ENCODE measurements at regions not wholly inside any gene's neighbourhood (a gene's known extent, or its start where the extent isn't known, plus 50 kb on each side); places are given as distances from the start of the nearest gene placed in this dataset.
"Not testable (repeated sequence)": the region's sequence is repeated elsewhere in the genome, so short reads cannot be mapped to it uniquely, and the experiment has no call there.

DNA sequence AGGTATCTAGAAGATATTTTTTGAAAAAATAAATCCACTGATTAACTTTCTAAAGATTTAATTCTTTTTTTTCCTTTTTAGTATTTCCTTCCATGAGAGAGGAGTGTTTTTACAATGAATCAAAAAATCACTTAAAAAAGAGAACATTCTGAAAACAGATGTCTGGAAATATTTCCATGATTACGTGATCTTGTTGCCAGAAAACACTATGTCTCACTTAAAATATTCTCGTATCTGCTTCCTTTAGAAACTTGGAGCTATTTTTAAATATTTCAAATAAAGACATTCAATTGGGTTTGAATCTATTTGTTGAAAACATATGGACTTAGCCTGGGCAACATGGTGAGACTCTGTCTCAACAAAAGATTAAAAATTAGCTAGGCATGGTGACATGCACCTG is 232.8 kb upstream of the RASGEF1B start:
- DNase-seq, result peak; percentile 2

DNA sequence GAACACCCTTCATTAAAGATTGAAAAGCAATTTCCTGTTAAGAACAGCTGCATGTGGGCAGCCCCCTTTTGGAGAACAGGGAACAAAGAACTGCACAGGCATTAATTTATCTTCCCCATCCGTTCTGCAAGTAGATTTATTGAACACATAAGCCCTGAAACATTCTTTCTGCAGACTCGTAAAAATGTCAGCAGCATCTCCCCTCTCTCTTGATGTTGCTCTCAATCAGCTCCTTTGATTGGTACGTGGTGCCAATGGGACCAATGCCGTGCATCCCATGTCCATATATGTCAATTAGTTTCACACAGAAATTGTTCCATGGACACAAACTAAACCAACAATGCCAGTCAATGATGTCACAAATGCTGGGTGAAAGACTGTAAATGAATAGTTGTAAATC is 228.5 kb upstream of the RASGEF1B start:
- no peak for DNase-seq

DNA sequence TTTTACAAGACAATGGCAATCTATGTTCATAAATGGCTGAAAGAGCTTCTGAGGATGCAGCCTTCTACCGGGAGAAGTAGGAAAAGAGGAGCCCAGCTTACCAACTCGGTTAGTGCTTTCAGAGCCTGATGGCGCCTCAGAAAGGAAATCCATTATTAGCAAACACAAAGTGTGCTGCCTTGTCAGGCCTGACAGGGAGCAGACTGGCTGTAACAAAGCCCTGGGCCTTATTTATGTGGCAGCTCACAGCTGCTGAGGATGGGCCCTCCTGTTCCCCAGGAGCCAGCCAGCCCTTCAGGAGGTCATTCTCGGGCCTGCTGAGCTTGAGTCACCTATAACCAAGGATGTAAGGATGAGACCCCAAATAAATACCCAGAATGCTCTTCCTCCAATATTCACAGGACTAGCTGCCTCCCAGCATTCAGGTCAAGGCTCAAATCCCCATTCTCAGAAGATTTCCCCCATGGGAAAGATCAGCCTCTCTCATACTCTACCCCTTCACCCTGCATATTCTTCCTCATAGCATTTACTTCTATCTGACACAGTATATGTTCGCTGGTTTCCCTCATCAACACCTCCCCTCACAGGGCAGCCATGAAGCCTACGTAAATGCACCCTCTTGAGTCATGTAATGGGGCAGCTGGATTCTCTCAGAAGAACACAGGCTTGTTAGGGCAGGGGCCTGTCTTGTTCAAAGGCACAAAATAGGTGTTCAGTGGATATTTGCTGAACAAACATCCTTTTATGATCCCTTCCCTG is 227.0 kb upstream of the RASGEF1B start:
- no peak for DNase-seq

DNA sequence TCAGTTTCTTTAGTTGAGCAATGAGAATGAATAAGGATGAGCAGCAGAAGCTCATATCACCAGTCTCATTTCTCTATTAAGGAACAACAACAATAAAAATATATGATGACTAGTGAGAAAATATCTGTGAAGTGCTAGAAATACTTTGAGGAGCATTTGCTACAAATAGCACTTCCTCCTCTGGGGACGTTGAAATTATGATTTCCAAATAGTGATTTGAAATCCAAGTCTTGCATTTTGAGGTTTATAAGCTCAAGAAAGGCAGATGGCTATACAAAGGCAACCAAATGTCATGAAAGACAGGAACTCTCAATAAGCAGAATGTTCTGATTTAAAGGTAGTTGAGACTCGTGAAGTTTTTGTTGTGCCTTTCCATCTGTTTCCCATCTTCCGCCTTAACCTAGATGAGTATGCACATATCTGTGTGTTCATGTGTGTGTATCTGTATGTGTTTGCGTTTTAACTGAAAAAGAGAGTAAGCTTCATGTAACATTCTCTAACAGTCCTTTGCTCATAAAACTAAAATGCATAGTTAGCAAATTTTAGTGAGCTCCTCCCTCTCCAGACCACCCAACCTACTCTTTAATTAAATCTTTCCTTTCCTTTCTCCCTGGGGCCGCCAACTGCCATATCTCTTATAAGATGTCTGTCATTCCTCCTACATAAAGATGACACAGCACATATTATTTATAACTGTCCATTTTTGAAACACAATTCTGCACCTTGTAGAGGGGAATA is 222.6 kb upstream of the RASGEF1B start:
- DNase-seq, result no peak

DNA sequence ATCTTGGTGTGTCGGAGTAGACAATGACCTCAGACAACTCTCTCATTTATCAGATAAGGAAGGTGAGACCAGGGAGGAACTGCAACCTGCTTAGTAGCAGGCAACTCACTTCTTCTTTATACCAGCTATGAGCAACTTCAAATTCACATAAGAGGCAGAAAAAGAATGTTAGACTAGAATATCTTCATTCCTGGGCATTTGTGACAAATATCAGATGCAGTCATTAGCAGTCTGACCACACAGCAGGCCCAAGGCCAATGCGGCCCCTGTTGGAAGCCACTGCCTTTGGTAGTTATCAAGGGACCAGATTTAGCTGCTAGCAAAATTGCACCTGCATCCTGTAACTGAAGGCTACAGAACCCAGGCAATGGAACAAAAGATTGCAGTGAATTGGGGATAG is 219.2 kb upstream of the RASGEF1B start:
- DNase-seq, result no peak

DNA sequence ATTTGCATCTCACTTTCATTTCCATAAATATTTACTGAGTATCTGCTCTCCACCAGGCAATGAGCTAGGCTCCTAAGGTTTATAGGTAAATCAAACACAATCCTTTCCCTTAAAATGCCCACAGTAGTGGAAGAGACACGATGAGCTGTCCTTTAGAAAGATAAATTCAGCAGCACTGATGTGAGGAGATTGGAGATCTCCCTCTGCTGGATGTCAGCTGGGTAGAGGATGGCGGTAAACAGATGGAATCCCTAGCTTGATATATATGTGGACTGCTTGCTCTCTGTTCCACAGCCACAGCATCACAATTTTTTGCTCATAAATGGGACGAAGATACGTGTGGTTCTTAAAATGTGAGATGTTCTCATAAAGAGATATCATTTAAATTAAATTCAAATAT is 216.4 kb upstream of the RASGEF1B start:
- DNase-seq, result peak; percentile 7

DNA sequence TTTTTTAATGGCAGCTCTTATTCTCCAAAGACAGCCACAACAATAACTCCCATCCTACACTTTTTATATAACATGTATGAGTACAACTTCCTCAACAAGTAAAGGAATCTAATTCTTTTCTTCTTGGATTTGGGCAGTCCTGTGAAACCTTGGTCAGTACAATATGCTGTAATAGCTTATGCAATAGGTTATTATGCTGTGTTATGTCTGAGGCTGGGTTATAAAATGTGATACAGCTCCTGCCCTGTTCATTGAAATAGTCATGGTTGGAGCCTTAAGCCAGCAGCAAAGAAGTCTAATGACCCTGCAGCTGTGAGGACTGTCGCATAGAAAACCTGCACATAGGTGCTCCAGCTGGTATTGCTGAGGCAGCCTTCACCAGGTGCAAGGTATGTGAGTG is 215.8 kb upstream of the RASGEF1B start:
- DNase-seq, result no peak

DNA sequence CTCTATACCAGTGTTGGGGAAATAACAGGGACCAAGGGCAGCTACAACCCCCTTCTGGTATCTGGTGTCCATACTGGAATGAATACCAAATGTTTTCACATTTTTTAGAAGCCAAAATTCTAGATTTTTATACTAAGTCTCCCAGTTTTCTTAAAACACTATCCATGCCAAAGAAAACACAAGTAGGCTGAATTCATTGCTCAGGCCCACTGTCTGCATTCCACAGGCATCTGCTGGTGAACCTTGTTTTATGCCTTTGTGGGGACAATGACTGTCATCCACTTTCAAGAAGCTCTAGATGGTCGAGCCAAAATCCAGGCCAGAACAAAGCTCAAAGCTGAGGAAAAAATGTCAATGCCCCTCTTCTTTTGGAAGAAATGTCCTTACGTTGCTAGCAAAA is 213.4 kb upstream of the RASGEF1B start:
- DNase-seq, result no peak

DNA sequence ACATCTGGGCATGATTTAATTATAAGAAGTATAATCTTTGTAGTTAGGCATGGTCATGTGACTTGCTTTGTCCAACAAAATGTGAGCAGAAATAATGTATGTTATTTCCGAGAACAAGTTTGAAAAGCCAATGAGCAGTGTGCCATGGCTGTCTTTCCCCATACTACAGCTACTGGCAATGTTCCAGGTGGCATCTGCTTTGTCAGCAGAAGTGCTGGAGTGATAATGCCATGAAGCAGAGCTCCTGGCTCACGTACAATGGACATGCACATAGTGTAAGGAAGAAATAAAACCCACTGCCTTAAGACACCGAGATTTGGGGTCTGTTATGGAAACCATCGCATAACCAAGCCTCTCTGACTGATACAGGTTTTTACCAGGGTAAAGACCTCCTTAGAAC is 212.6 kb upstream of the RASGEF1B start:
- no peak for DNase-seq

DNA sequence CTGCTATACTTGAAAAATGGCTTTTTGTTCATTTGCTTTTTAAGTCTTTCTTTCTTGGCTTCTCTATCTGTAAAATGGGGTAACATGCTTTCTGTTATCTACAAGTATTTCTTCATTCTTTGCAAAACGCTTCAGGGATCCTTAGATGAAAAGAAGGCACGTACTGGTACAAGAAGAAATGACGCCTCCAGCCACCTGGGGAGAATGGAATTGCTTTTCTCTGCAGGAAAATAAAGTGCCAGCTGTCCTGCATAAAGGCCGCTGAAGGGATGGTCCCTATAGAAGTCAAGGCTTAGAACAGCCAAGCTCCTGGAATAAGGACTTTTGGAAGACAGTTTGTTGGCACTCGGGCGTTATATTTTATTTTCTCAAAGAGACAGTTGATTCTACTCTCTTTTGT is 210.8 kb upstream of the RASGEF1B start:
- no peak for DNase-seq

DNA sequence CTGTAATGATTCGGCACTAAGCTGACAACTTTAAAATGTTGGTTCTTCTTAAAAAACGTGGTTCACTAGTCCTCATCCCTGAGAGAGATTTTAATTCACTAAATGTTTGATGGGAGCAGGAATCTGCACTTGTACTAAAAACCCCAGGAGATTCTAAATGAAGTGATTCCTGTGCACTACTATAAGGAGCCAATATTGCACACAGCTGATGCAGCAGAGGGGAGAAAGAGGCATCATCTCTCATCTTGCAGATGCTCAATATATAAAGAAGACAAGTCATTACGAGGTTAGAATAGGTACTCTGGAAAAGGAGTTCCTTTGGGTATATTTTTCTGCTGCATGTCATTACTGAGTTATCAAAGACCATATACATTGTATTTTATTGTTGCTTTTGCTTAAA is 207.6 kb upstream of the RASGEF1B start:
- no peak for DNase-seq

DNA sequence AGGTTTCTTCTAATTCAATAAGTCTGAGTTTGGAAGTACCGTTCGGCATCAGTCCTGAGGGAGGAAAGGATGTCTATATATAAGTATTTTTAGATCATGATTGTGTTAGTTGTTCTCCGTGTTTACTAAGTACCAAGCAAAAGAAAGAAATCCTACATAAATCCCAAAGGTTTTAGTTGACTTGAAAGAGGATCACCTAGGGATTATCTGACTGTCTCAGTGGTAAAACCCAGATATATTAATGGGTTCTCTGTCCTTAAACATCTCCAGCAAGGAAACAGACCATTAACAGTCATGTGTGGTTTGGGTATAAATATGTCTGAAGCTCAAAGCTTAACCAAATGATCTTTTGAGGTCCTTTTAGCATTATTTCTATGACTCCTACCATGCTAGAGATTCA is 207.1 kb upstream of the RASGEF1B start:
- no peak for DNase-seq

DNA sequence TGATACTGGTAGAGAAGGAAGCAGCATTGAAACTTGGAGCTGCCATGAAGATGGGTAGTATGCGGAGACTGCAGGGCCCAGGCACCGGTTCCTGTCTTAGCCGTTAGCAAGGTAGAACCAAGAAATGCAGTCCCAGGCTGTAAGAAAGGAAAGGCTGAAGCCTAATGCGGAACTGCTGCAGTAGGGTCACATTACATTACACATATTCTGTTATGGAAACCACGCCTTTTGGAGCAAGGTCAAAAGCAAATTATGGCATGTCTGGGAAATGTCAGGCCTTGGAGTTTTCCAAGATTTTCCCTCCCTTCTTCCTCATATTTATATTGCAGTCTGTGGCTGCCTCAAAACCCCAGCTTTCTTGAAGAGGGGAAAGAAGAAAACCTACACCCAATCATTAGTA is 204.8 kb upstream of the RASGEF1B start:
- DNase-seq, result peak; percentile 12

DNA sequence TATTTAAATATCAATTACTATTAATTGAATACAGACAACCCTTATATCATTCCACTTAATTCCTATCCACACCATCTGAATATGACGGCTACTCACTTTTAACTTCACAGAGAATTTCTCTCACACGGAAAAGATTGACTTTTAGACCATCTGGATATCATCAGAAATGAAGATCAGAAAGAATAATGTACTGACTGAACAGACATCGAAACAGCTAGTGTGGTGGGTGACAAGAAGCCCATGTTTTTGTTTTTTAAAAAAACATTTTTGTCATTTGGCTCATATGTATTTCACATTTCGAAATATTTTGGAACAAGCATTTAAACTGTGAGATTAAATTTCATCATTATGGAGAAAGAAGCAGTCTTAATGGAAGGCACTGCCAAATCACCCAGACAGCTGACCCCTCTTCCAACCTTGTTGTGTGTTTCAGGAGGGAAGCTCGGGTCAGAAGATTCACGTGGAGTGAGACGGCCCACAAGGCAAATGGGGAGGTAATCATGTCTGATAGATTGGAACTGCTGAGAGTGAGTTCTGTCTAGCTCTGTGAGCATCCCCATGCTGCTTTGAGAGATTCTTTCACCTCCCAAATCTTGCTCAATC is 204.2 kb upstream of the RASGEF1B start:
- DNase-seq, result no peak

DNA sequence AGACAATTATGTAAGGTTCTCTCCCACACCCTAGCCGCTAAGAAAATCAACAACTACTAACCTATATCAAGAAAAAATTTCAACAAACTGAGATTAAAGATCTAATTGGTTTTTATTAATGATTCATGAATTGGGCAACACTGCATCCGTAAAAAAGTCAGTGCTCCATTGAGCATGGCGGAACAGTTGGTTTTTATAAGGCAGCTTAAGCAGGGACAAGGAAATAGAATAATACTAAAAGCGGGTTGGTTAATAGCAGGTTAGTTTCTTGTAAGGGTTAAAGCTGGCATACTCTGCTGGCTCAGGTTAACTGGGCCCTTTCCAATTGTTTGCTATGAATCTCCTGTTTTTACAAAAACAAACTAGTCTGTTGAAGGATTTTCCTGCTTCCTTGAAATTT is 202.3 kb upstream of the RASGEF1B start:
- no peak for DNase-seq

DNA sequence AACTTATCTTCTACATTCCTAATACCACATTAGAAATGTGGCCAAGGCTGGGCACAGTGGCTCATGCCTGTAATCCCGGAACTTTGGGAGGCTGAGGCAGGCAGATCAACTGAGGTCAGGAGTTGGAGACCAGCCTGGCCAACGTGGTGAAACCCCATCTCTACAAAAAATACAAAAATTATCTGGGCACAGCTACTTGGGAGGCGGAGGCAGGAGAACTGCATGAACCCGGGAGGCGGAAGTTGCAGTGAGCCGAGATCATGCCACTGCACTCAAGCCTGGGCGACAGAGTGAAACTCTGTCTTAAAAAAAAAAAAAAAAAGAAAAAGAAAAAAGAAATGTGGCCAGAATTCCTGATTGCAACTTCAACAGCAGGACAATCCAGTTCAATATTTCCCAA is 196.6 kb upstream of the RASGEF1B start:
- DNase-seq, result not testable (repeated sequence)

DNA sequence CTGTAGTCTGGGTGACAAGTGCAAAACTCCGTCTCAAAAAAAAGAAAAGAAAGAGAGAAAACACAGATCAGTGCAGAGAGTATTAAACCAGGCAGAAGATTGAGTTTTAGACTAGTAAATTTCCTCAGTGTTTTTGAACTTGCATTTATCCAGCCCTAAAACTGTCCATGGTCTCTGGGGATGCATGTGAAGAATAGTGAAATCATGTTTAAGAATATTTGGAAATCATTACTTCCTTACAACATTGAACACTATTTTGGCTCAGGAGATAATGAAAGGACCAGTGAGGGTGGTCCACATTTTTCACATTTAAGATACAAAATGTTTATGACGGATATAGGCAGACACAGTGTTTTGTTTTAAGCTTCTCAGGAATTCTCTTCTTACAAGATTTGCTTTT is 195.8 kb upstream of the RASGEF1B start:
- no peak for DNase-seq

DNA sequence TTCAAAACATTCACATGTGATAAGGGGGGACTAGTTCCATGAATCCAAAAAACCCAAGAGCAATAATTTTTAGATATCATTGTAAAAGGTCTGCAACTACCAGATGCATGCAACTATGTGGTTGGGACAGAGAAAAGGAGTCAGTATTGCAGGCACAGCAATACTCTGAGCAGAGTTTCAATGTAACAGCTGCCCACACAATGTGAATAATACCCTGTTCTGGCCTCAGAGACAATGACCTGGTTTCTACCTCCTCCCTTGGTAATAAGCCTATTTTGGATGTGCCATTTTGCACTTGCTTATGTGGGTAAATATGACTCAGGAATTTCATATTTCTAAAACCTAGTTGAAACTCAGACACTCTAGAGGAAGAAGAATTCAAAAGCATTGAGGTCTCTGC is 194.8 kb upstream of the RASGEF1B start:
- DNase-seq, result no peak

DNA sequence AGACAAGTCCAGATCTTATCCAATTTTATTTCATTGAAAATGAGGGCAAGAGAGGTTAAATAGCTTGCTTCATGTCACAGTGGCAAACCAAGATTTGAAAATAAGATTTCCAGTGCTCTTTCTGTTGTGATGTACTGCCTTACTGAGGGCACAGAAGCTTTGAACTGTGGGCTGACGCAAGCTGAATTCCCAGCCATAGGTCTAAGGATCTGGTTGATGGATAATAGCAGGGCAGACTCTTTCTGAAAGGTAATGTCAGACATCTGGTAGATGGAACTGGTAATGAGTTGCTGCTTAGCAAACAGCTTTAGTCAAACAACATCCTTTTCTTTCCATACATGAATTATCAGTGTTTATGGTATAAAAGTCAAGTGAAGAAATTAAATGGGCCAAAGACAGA is 193.9 kb upstream of the RASGEF1B start:
- no peak for DNase-seq

DNA sequence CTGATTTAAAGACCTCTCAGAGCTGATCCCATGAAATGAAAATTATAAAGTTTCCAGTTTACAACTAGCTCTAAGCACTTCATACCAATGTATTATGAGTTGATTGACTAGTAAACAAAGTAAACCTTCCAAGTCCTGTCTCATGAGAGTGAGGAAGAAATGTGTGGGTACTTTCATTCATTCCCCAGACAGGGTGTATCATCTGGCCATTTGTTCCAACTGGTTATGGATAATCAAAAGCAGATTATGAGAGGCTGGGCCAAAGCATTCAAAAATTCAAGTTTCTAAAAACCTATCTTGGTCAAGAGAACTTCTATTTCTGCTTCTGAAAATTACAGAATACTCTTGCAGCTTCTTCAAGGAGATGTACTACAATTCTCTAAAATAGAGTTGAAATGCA is 193.3 kb upstream of the RASGEF1B start:
- DNase-seq, result no peak

DNA sequence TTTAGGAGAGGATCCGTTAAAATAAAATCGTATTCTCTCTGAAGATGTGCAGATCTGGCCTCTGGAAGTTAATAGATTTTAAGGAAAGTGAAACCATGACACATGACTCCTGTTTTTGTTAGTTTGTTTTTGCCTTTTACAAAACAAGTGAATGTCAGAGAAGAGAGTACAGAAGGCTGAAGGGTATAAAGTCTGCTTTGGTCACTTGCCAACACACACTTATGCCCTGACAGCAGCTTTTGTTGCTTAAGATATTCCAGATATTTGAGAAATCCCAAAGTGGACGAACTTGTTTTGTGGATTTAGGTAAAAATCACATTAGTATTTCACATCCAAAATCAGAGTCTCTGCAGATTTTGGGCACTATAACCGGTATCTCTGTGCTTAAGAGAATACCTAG is 192.4 kb upstream of the RASGEF1B start:
- no peak for DNase-seq

DNA sequence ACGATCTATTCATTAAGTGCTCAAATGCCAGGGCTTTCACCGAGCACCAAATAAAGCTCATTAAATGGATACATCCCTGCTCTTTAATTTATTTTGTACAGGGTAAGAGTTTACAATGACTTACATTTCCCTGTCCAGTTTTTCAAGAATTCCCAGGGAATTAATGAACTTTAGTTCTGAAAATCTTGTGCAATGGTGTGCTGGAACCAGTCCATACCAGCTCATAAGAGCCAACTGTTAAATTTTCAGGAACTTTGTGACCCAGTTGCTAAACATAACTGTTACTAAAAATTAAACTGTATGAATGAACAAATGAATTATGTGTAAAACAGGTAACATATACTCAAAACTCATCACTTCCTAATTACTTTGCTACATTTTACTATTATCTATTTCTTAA is 191.7 kb upstream of the RASGEF1B start:
- DNase-seq, result no peak

DNA sequence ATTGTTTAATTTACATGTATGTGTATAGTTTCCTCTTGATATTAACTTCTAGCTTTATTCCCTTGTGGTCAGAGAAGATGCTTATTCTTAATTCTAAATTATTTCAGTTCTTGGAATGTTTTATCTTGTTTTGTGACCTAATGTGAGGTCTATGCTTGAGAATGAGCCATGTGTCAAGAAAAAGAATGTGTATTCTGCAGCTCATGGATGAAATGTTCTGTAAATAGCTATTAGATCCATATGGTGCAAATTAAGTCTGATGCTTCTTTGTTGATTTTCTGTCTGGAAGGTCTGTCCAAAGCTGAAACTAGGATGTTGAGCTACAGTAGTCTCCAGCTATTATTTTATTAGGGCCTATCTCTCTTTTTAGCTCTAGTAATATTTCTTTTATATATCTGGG is 187.3 kb upstream of the RASGEF1B start:
- DNase-seq, result peak; percentile 9

DNA sequence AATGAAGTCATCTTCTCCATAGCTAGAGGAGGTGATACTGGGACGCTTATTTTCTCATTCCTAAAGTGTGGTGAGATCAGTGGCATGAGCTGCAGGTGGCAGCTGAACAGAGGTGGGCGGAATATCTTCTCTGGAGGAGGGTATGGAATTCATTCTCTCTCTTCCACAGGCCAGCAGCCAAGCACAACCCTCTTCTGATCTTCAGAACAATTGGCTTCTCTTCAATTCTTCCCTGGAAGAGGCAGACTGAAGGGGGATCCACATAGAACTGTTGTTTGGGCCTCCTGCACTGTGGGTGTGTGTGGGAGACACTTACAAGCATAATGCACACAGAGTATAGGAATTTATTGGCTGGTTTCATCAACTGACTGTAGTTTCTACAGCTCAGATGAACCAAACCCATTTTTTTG is 180.4 kb upstream of the RASGEF1B start:
- no peak for DNase-seq

All from fibroblast of skin of abdomen (primary cell).